H1 (cell line): ENCODE measurements at regions not wholly inside any gene's neighbourhood (a gene's known extent, or its start where the extent isn't known, plus 50 kb on each side); places are given as distances from the start of the nearest gene placed in this dataset.

ENCODE experiments used
- CTCF ChIA-PET: fragments of 300-600 bp; sonication (Branson Sonifier 250); formaldehyde crosslinking; loops from one replicate; lab custom pipeline; 2021; ENCODE audit not compliant: partially characterized antibody; lab: Charles Lee
- POLR2A ChIA-PET: fragments of 300-600 bp; sonication (Branson Sonifier 250); formaldehyde crosslinking; loops from one replicate; lab custom pipeline; 2021; ENCODE audit warnings: inconsistent platforms; ENCODE audit not compliant: partially characterized antibody; lab: Charles Lee
- DNase-seq, 2 experiments: peaks; one replicate each; pipeline versions ENCODE4 v3.0.0 to v3.0.0-alpha.2; 2010 to 2022; ENCODE audit warnings: low spot score in 2 of 2, low read depth in 1 of 2, mixed read lengths in 1 of 2
- FAIRE-seq: peaks from 2 replicates; lab custom pipeline; 2011; peaks lifted over from hg19 to GRCh38; lab: Jason Lieb, UNC
- H2AFZ ChIP-seq: 2 replicates; pipeline ENCODE4 v1.8.1; 2012; ENCODE audit warnings: low read length, inconsistent platforms
- H2AK5ac ChIP-seq: 2 replicates; pipeline ENCODE4 v1.6.1; 2013; ENCODE audit warnings: low read depth, low read length
- H2BK120ac ChIP-seq: replicated peaks from 2 replicates; pipeline ENCODE3; 2013; ENCODE audit warnings: low read depth, low read length, inconsistent platforms
- H2BK12ac ChIP-seq: 2 replicates; pipeline ENCODE4 v1.6.1; 2013; ENCODE audit warnings: low read depth, low read length
- H2BK15ac ChIP-seq: 2 replicates; pipeline ENCODE4 v1.6.1; 2013; ENCODE audit warnings: low read length
- H2BK20ac ChIP-seq: 2 replicates; pipeline ENCODE4 v1.6.1; 2013; ENCODE audit warnings: low read length
- H2BK5ac ChIP-seq: 2 replicates; pipeline ENCODE4 v1.6.1; 2013; ENCODE audit warnings: low read depth, low read length
- H3K14ac ChIP-seq: 2 replicates; pipeline ENCODE4 v1.6.1; 2013; ENCODE audit warnings: inconsistent platforms; ENCODE audit not compliant: insufficient read length
- H3K18ac ChIP-seq: 2 replicates; pipeline ENCODE4 v1.6.1; 2013; ENCODE audit warnings: low read length; ENCODE audit errors: extremely low read depth
- H3K23ac ChIP-seq: 2 replicates; pipeline ENCODE4 v1.6.1; 2013; ENCODE audit warnings: inconsistent platforms; ENCODE audit not compliant: insufficient read length
- H3K23me2 ChIP-seq: 2 replicates; pipeline ENCODE4 v1.6.1; 2013; ENCODE audit warnings: low read depth, low read length
- H3K27ac ChIP-seq: 2 replicates; pipeline ENCODE4 v1.6.1; 2011; ENCODE audit warnings: low read depth, low read length, inconsistent platforms
- H3K27me3 ChIP-seq, 4 experiments: replicated peaks in 1 of 4; 1 replicate in 1 of 4; 2 replicates in 3 of 4; pipeline versions ENCODE4 v1.6.1 to v1.8.1; 2011 to 2013; ENCODE audit warnings: low read length in 3 of 4, mild to moderate bottlenecking in 3 of 4, inconsistent platforms in 2 of 4, mixed read lengths in 2 of 4, moderate library complexity in 1 of 4; ENCODE audit not compliant: control insufficient read depth in 3 of 4, insufficient read depth in 3 of 4; ENCODE audit errors: extremely low read depth in 1 of 4
- H3K36me3 ChIP-seq, 4 experiments: 2 replicates each; pipeline versions ENCODE4 v1.6.1 to v1.8.1; 2011 to 2013; ENCODE audit warnings: mild to moderate bottlenecking in 4 of 4, low read length in 3 of 4, moderate library complexity in 2 of 4, control low read depth in 1 of 4, inconsistent platforms in 1 of 4; ENCODE audit not compliant: insufficient read depth in 4 of 4, control insufficient read depth in 2 of 4
- H3K4ac ChIP-seq: replicated peaks from 2 replicates; pipeline ENCODE3; 2013; ENCODE audit warnings: low read length, low read depth, mixed read lengths, inconsistent platforms; ENCODE audit not compliant: insufficient read length
- H3K4me1 ChIP-seq, 4 experiments: replicated peaks in 1 of 4; 1 replicate in 1 of 4; 2 replicates in 3 of 4; pipeline versions ENCODE4 v1.6.1 to v1.8.1; 2011 to 2013; ENCODE audit warnings: low read length in 3 of 4, inconsistent platforms in 2 of 4, mixed read lengths in 1 of 4; ENCODE audit not compliant: insufficient read depth in 4 of 4, control insufficient read depth in 3 of 4
- H3K4me2 ChIP-seq, 2 experiments: 2 replicates each; pipeline versions ENCODE4 v1.6.1 to v1.8.1; 2011 to 2013; ENCODE audit warnings: low read depth in 2 of 2, low read length in 2 of 2, control low read depth in 1 of 2, inconsistent platforms in 1 of 2, mild to moderate bottlenecking in 1 of 2; ENCODE audit not compliant: insufficient read depth in 1 of 2
- H3K4me3 ChIP-seq, 4 experiments: fragments of 200-600, 300-600 bp in 1 of 4; sonication (generic), shearing (Covaris generic), sonication (Bioruptor Twin) in 1 of 4; 2 replicates each; pipeline versions ENCODE4 v1.5.1 to v1.8.1; 2011 to 2016; ENCODE audit warnings: low read length in 4 of 4, low read depth in 3 of 4, control low read depth in 2 of 4, inconsistent platforms in 2 of 4, mild to moderate bottlenecking in 2 of 4, mixed read lengths in 1 of 4, moderate library complexity in 1 of 4; ENCODE audit not compliant: insufficient read depth in 2 of 4; ENCODE audit errors: extremely low read depth in 1 of 4
- H3K56ac ChIP-seq: replicated peaks from 2 replicates; pipeline ENCODE3; 2013; ENCODE audit warnings: low read depth, mild to moderate bottlenecking, mixed read lengths, low read length, inconsistent platforms; ENCODE audit not compliant: insufficient read length
- H3K79me1 ChIP-seq: 2 replicates; pipeline ENCODE4 v1.6.1; 2013; ENCODE audit warnings: low read depth, low read length, control low read depth
- H3K79me2 ChIP-seq, 2 experiments: 2 replicates each; pipeline versions ENCODE4 v1.6.1 to v1.8.1; 2012 to 2013; ENCODE audit warnings: low read length in 2 of 2, mild to moderate bottlenecking in 2 of 2, inconsistent platforms in 1 of 2; ENCODE audit not compliant: insufficient read depth in 2 of 2, control insufficient read depth in 1 of 2
- H3K9ac ChIP-seq, 4 experiments: replicated peaks in 1 of 4; 1 replicate in 1 of 4; 2 replicates in 3 of 4; pipeline versions ENCODE4 v1.6.1 to v1.8.1; 2011 to 2013; ENCODE audit warnings: low read depth in 3 of 4, low read length in 3 of 4, control low read depth in 2 of 4, mild to moderate bottlenecking in 2 of 4, moderate library complexity in 2 of 4, inconsistent platforms in 1 of 4; ENCODE audit errors: extremely low read depth in 1 of 4
- H3K9me3 ChIP-seq, 2 experiments: 2 replicates each; pipeline versions ENCODE4 v1.6.1 to v1.8.1; 2012 to 2013; ENCODE audit warnings: mild to moderate bottlenecking in 2 of 2, moderate library complexity in 2 of 2, control low read depth in 1 of 2, inconsistent platforms in 1 of 2, low read depth in 1 of 2, low read length in 1 of 2, mixed read lengths in 1 of 2; ENCODE audit not compliant: insufficient read depth in 2 of 2
- H4K20me1 ChIP-seq, 2 experiments: replicated peaks in 1 of 2; 2 replicates each; pipeline versions ENCODE3 to v1.8.1; 2011 to 2013; ENCODE audit warnings: inconsistent platforms in 2 of 2, low read length in 2 of 2, mild to moderate bottlenecking in 1 of 2; ENCODE audit not compliant: insufficient read depth in 2 of 2, control insufficient read depth in 1 of 2
- H4K5ac ChIP-seq: 2 replicates; pipeline ENCODE4 v1.6.1; 2013; ENCODE audit warnings: low read length, low read depth, mixed read lengths, inconsistent platforms; ENCODE audit not compliant: insufficient read length
- H4K8ac ChIP-seq: 2 replicates; pipeline ENCODE4 v1.8.0; 2013; ENCODE audit warnings: mild to moderate bottlenecking, moderate library complexity, low read length, inconsistent platforms; ENCODE audit not compliant: insufficient read depth; ENCODE audit errors: extremely low read depth
- H4K91ac ChIP-seq: replicated peaks from 2 replicates; pipeline ENCODE3; 2013; ENCODE audit warnings: low read length, mixed read lengths, inconsistent platforms; ENCODE audit not compliant: insufficient read length
- EGR1 ChIP-seq: IDR thresholded peaks from 2 replicates; pipeline ENCODE4 v1.6.1; 2011; ENCODE audit warnings: low read depth, low read length, borderline replicate concordance
- WGBS, 2 experiments: shearing (Covaris generic) in 1 of 2; methylation state at CpG; one replicate each; pipeline versions ENCODE4 v1.1.6 to v1.1.7; 2013 to 2015; ENCODE audit warnings: low lambda C conversion rate in 2 of 2, mixed read lengths in 2 of 2, inconsistent platforms in 1 of 2, low coverage in 1 of 2, missing lambda C conversion rate in 1 of 2; ENCODE audit not compliant: insufficient replicate concordance in 2 of 2, insufficient coverage in 1 of 2, insufficient read length in 1 of 2; ENCODE audit errors: extremely low coverage in 1 of 2, missing lambda C conversion rate in 1 of 2; 5-methylcytosine and 5-hydroxymethylcytosine counted together
- TF ChIP-seq, protein P1 (sequence below): IDR thresholded peaks from 2 replicates; pipeline ENCODE4 v1.6.1; 2012; ENCODE audit warnings: inconsistent platforms

DNA sequence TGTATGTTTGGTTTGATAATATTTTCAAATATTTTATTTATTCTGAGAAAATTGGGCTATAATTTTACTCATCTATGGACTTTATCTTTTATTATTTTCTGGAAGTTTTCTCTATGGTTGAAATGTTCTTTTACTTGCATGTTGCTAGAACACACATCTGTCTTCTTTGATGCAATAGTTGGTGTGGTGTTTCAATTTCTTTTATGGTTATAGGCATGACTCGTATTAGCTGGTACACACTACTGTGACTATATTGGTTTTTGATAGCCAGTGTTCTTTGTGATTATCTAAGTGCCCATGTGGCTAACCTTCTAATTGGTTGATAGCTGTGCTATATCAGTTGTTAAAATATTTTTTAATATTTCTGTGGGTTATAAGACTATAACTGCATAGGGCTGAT, 1343.3 kb upstream of the GJE1 start:
- Histone ChIP-seq H2BK15ac (no peak overlapping the region), H3K4ac (no peak overlapping the region), H3K56ac (no peak overlapping the region), H3K14ac (no peak overlapping the region), H3K36me3 (no peaks in the 10 kb centered on the region), H4K20me1 (no peaks in the 10 kb centered on the region), H3K4me2 (no peak overlapping the region), H3K18ac (no peak overlapping the region), H3K23me2 (no peaks in the 10 kb centered on the region), H4K8ac (no peak overlapping the region), H3K4me1 (no peaks in the 10 kb centered on the region), H3K27me3 (no peaks in the 10 kb centered on the region), H4K91ac (no peak overlapping the region), H2AK5ac (no peak overlapping the region), H2BK120ac (no peak overlapping the region), H3K79me1 (no peaks in the 10 kb centered on the region), H3K9me3 (no peaks in the 10 kb centered on the region), H3K9ac (no peak overlapping the region), H3K27ac (no peak overlapping the region), H2BK5ac (no peak overlapping the region), H2BK12ac (no peak overlapping the region), H3K4me3 (no peak overlapping the region), H3K23ac (no peak overlapping the region), H2BK20ac (no peak overlapping the region), H4K5ac (no peak overlapping the region), H2AFZ (no peak overlapping the region), H3K79me2 (no peaks in the 10 kb centered on the region)
- POLR2A ChIA-PET, result no interaction called here
- CTCF ChIA-PET, result no interaction called here
- FAIRE-seq (no peak), DNase-seq (no peak)
- WGBS, 2 experiments, result 82% methylated on average over 1 of the region's 1 CpG; no CpG with 5 or more reads in 1 of the 2 experiments
- TF ChIP-seq, protein P1, sequence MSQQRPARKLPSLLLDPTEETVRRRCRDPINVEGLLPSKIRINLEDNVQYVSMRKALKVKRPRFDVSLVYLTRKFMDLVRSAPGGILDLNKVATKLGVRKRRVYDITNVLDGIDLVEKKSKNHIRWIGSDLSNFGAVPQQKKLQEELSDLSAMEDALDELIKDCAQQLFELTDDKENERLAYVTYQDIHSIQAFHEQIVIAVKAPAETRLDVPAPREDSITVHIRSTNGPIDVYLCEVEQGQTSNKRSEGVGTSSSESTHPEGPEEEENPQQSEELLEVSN, result no peak
- TF ChIP-seq EGR1, result no peak
